H9 (cell line): ENCODE measurements at regions not wholly inside any gene's neighbourhood (a gene's known extent, or its start where the extent isn't known, plus 50 kb on each side); places are given as distances from the start of the nearest gene placed in this dataset.

Experiments
- DNase-seq: peaks from one replicate; pipeline ENCODE4 v3.0.0-alpha.2; 2017
- H2AFZ ChIP-seq: one replicate; pipeline ENCODE4 v1.6.1; 2013; ENCODE audit warnings: mild to moderate bottlenecking, low read length, control low read depth, moderate library complexity
- H2AK5ac ChIP-seq: 2 replicates; pipeline ENCODE4 v1.6.1; 2013; ENCODE audit warnings: low read length, control low read depth, mixed read lengths; ENCODE audit not compliant: insufficient read length
- H2BK120ac ChIP-seq: one replicate; pipeline ENCODE4 v1.6.1; 2013; ENCODE audit warnings: low read depth, mild to moderate bottlenecking, low read length, control low read depth, inconsistent platforms; ENCODE audit not compliant: poor library complexity, severe bottlenecking
- H2BK12ac ChIP-seq: 2 replicates; pipeline ENCODE4 v1.6.1; 2013; ENCODE audit warnings: low read length, control low read depth, mixed read lengths, low read depth; ENCODE audit not compliant: insufficient read length
- H2BK15ac ChIP-seq: 2 replicates; pipeline ENCODE4 v1.6.1; 2013; ENCODE audit warnings: low read depth, low read length, control low read depth
- H2BK20ac ChIP-seq: one replicate; pipeline ENCODE4 v1.6.1; 2013; ENCODE audit warnings: low read depth, mild to moderate bottlenecking, low read length, control low read depth, inconsistent platforms; ENCODE audit not compliant: poor library complexity, severe bottlenecking
- H2BK5ac ChIP-seq: 2 replicates; pipeline ENCODE4 v1.6.1; 2013; ENCODE audit warnings: low read length, control low read depth, mixed read lengths; ENCODE audit not compliant: insufficient read length
- H3K14ac ChIP-seq: 2 replicates; pipeline ENCODE4 v1.6.1; 2013; ENCODE audit warnings: low read length, control low read depth; ENCODE audit not compliant: insufficient read depth
- H3K18ac ChIP-seq: 2 replicates; pipeline ENCODE4 v1.6.1; 2013; ENCODE audit warnings: low read depth, mild to moderate bottlenecking, mixed read lengths, low read length, control low read depth; ENCODE audit not compliant: insufficient read length
- H3K23ac ChIP-seq: 2 replicates; pipeline ENCODE4 v1.6.1; 2013; ENCODE audit warnings: low read length, control low read depth, mixed read lengths, low read depth; ENCODE audit not compliant: insufficient read length
- H3K23me2 ChIP-seq: 2 replicates; pipeline ENCODE4 v1.6.1; 2013; ENCODE audit warnings: low read depth, mild to moderate bottlenecking, mixed read lengths, low read length, control low read depth; ENCODE audit not compliant: insufficient read length, poor library complexity, severe bottlenecking
- H3K27ac ChIP-seq: 2 replicates; pipeline ENCODE4 v1.5.1; 2013; ENCODE audit warnings: low read length, control low read depth, mixed read lengths, low read depth; ENCODE audit not compliant: insufficient read length
- H3K27me3 ChIP-seq: 2 replicates; pipeline ENCODE4 v1.6.1; 2013; ENCODE audit warnings: low read length, control low read depth, inconsistent platforms; ENCODE audit not compliant: insufficient read depth
- H3K4ac ChIP-seq: 2 replicates; pipeline ENCODE4 v1.6.1; 2013; ENCODE audit warnings: low read depth, mild to moderate bottlenecking, control low read depth, inconsistent platforms, low read length, moderate library complexity
- H3K4me1 ChIP-seq: 2 replicates; pipeline ENCODE4 v1.6.1; 2013; ENCODE audit warnings: low read length, control low read depth, inconsistent platforms; ENCODE audit not compliant: insufficient read depth
- H3K4me2 ChIP-seq: 2 replicates; pipeline ENCODE4 v1.6.1; 2013; ENCODE audit warnings: low read length, control low read depth, mixed read lengths; ENCODE audit not compliant: insufficient read length, insufficient read depth
- H3K56ac ChIP-seq: 2 replicates; pipeline ENCODE4 v1.6.1; 2013; ENCODE audit warnings: low read depth, mild to moderate bottlenecking, mixed read lengths, low read length, control low read depth; ENCODE audit not compliant: insufficient read length
- H3K79me1 ChIP-seq: 2 replicates; pipeline ENCODE4 v1.6.1; 2013; ENCODE audit warnings: low read depth, mild to moderate bottlenecking, moderate library complexity, low read length, control low read depth, inconsistent platforms; ENCODE audit not compliant: insufficient read depth, poor library complexity, severe bottlenecking
- H3K79me2 ChIP-seq: 2 replicates; pipeline ENCODE4 v1.6.1; 2013; ENCODE audit warnings: low read length, control low read depth, inconsistent platforms; ENCODE audit not compliant: insufficient read depth
- H3K9ac ChIP-seq: 2 replicates; pipeline ENCODE4 v1.6.1; 2013; ENCODE audit warnings: low read length, control low read depth, mixed read lengths; ENCODE audit not compliant: insufficient read length; ENCODE audit errors: extremely low read depth
- H3K9me3 ChIP-seq: one replicate; pipeline ENCODE4 v1.6.1; 2013; ENCODE audit warnings: low read depth, low read length, inconsistent platforms; ENCODE audit not compliant: control insufficient read depth
- H3T11ph ChIP-seq: one replicate; pipeline ENCODE4 v1.6.1; 2013; ENCODE audit warnings: mild to moderate bottlenecking, low read length, control low read depth, inconsistent platforms
- H4K20me1 ChIP-seq: one replicate; pipeline ENCODE4 v1.6.1; 2013; ENCODE audit not compliant: control insufficient read depth, insufficient read length, insufficient read depth
- H4K5ac ChIP-seq: 2 replicates; pipeline ENCODE4 v1.6.1; 2013; ENCODE audit warnings: low read depth, mild to moderate bottlenecking, mixed read lengths, low read length, control low read depth; ENCODE audit not compliant: insufficient read length
- H4K8ac ChIP-seq: replicated peaks from 2 replicates; pipeline ENCODE4 v1.6.1; 2013; ENCODE audit warnings: low read length, control low read depth, mixed read lengths, low read depth; ENCODE audit not compliant: insufficient read length
- H4K91ac ChIP-seq: 2 replicates; pipeline ENCODE4 v1.6.1; 2013; ENCODE audit warnings: low read depth, mild to moderate bottlenecking, moderate library complexity, mixed read lengths, low read length, control low read depth; ENCODE audit not compliant: insufficient read length
- H3K27ac Mint-ChIP-seq, 3 experiments: 2 replicates in 2 of 3; 3 replicates in 1 of 3; pipeline ENCODE4 v1.8.0; 2020 to 2021; ENCODE audit warnings: mixed read lengths in 3 of 3, mild to moderate bottlenecking in 1 of 3, moderate library complexity in 1 of 3
- H3K27me3 Mint-ChIP-seq: 2 replicates; pipeline ENCODE4 v1.8.0; 2021; ENCODE audit warnings: low read depth, mild to moderate bottlenecking, moderate library complexity, mixed read lengths
- H3K36me3 Mint-ChIP-seq, 3 experiments: 2 replicates in 2 of 3; 3 replicates in 1 of 3; pipeline ENCODE4 v1.8.0; 2020 to 2021; ENCODE audit warnings: low read depth in 3 of 3, mixed read lengths in 3 of 3; ENCODE audit not compliant: insufficient read depth in 1 of 3
- H3K4me1 Mint-ChIP-seq, 2 experiments: 2 replicates each; pipeline ENCODE4 v1.8.0; 2020; ENCODE audit warnings: mixed read lengths in 2 of 2
- H3K4me3 Mint-ChIP-seq, 2 experiments: 2 replicates in 1 of 2; 3 replicates in 1 of 2; pipeline ENCODE4 v1.8.0; 2020 to 2021; ENCODE audit warnings: mild to moderate bottlenecking in 2 of 2, mixed read lengths in 2 of 2, moderate library complexity in 1 of 2
- H3K9me3 Mint-ChIP-seq, 2 experiments: 2 replicates in 1 of 2; 3 replicates in 1 of 2; pipeline ENCODE4 v1.8.0; 2020; ENCODE audit warnings: mild to moderate bottlenecking in 2 of 2, mixed read lengths in 2 of 2, moderate library complexity in 1 of 2
- CTCF ChIP-seq: fragments of 200-600 bp; sonication (generic); conservative IDR thresholded peaks from 3 replicates; pipeline ENCODE4 v1.8.0; 2021; ENCODE audit warnings: antibody characterized with exemption, mild to moderate bottlenecking
- WGBS: extraction: QIAGEN DNeasy Blood & Tissue Kit; methylation state at CpG from one replicate; pipeline ENCODE4 v1.1.7; 2013; ENCODE audit warnings: missing lambda C conversion rate, low lambda C conversion rate, mixed read lengths; ENCODE audit not compliant: insufficient read length; ENCODE audit errors: extremely low coverage; 5-methylcytosine and 5-hydroxymethylcytosine counted together

GRCh38 chr5:36502608-36503007 lies 103.8 kb upstream of the SLC1A3 start:
- H2BK15ac ChIP-seq, result no peak overlapping the region
- H3K27me3 ChIP-seq, result no peaks in the 10 kb centered on the region
- no CpG with 5 or more reads among the region's 6 CpGs for WGBS
- H4K20me1 ChIP-seq, result no peaks in the 10 kb centered on the region
- H3T11ph ChIP-seq, result no peak overlapping the region
- H3K4me1 Mint-ChIP-seq, result peaks cover 8 to 10% of the 10 kb centered on the region in 2 experiments; a peak in 3 of 4 replicates
- H3K36me3 Mint-ChIP-seq, result no peaks in the 10 kb centered on the region
- no peak overlapping the region for H3K4me2 ChIP-seq
- TF ChIP-seq CTCF, result no peak
- H2AK5ac ChIP-seq, result no peak overlapping the region
- no peaks in the 10 kb centered on the region for H3K79me1 ChIP-seq
- H2BK5ac ChIP-seq, result no peak overlapping the region
- H4K91ac ChIP-seq, result no peak overlapping the region
- H4K5ac ChIP-seq, result no peak overlapping the region
- no peak overlapping the region for H3K18ac ChIP-seq
- no peak overlapping the region for H3K56ac ChIP-seq
- H3K27me3 Mint-ChIP-seq, result peaks cover 2% of the 10 kb centered on the region; the same call in 1 of the 2 replicates
- H3K9me3 Mint-ChIP-seq, result peaks cover 0 to 3% of the 10 kb centered on the region in 2 experiments; a peak in 3 of 5 replicates
- no peaks in the 10 kb centered on the region for H3K23me2 ChIP-seq
- no peak for DNase-seq
- no peak overlapping the region for H3K27ac ChIP-seq
- no peak overlapping the region for H2BK20ac ChIP-seq
- H3K23ac ChIP-seq, result no peak overlapping the region
- no peaks in the 10 kb centered on the region for H3K79me2 ChIP-seq
- H3K4me3 Mint-ChIP-seq, result no peak overlapping the region
- H3K14ac ChIP-seq, result no peak overlapping the region
- H3K4me1 ChIP-seq, result no peaks in the 10 kb centered on the region
- no peaks in the 10 kb centered on the region for H3K9me3 ChIP-seq
- H3K9ac ChIP-seq, result no peak overlapping the region
- H3K27ac Mint-ChIP-seq, result no peak overlapping the region
- no peak overlapping the region for H3K4ac ChIP-seq
- no peak overlapping the region for H4K8ac ChIP-seq
- H2AFZ ChIP-seq, result no peak overlapping the region
- no peak overlapping the region for H2BK120ac ChIP-seq
- H2BK12ac ChIP-seq, result no peak overlapping the region
